ENCODE measurements at regions not wholly inside any gene's neighbourhood (a gene's known extent, or its start where the extent isn't known, plus 50 kb on each side); places are given as distances from the start of the nearest gene placed in this dataset.

GRCh38 chr9:93372391-93372790, 79.1 kb upstream of the FAM120A start:
- TF ChIP-seq POLR2AphosphoS5 (IDR thresholded peaks at IDR 0.05) (no peak), CTCF (IDR thresholded peaks at IDR 0.05) (no peak), POLR2A (IDR thresholded peaks at IDR 0.05) (no peak)
